Erythroblast (primary cell): ENCODE measurements at regions not wholly inside any gene's neighbourhood (a gene's known extent, or its start where the extent isn't known, plus 50 kb on each side); places are given as distances from the start of the nearest gene placed in this dataset.

Experiments used
- GATA1 ChIP-seq: IDR thresholded peaks from 2 replicates; pipeline ENCODE4 v1.6.1; 2011; ENCODE audit warnings: low read depth, mild to moderate bottlenecking, control low read depth, low read length, moderate library complexity
- POLR2A ChIP-seq: IDR thresholded peaks from 2 replicates; pipeline ENCODE4 v1.6.1; 2011; ENCODE audit warnings: mild to moderate bottlenecking, low read length

DNA sequence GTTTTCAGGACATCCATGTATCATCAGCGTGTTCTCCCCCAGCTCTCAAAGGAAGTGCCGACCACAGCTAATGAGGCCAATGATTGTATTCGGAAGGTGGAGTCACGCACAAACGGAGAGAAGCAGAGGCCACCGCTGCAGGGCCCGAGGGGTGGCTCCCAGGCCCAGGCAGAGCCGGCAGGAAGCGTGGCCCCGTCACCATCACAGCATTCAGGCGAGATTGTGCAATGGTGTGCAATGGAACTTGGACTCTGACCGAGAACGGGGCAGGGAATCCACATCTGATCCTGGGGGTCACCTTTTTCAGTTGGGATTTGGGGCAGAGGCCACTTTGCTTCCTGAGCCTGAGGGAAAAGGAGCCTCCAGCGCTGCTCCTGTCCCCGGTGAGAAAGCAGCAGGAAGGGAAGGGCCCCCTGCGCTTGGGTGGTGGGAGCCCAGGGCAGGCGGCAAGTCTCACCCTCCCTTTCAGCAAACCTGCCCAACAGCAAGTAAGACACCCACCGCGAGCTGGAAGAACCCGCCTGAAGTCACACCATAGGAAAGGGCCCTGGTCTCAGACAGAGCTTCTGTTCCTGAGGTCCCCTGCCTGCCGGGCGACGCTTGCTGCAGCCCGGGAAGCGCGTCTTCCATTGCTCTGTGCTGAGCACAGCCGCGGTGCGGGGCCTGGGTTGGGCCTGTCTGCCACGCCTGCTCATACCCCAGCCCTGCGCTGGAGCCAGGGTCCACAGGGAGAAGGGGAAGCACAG is 1430.7 kb downstream of the BRD1 start:
- TF ChIP-seq GATA1 (no peak), POLR2A (no peak)
